Fibroblast of upper back skin (primary cell): ENCODE measurements at regions not wholly inside any gene's neighbourhood (a gene's known extent, or its start where the extent isn't known, plus 50 kb on each side); places are given as distances from the start of the nearest gene placed in this dataset.
A peak's percentile ranks its signal among the peaks of the same experiment; 100 is the strongest.

Experiments
- DNase-seq: peaks from one replicate; pipeline ENCODE4 v3.0.0-alpha.2; 2013

- peak; percentile 67 for DNase-seq
Measured at GRCh38 chr18:67282796-67283195, 233.7 kb downstream of the DSEL start.

- no peak for DNase-seq
Measured at GRCh38 chr18:67281746-67282145, 234.8 kb downstream of the DSEL start.

- no peak for DNase-seq
Measured at GRCh38 chr18:67280486-67281242, 235.9 kb downstream of the DSEL start.

GRCh38 chr18:67279988-67280387 is 236.5 kb downstream of the DSEL start:
- no peak for DNase-seq

GRCh38 chr18:67278984-67279383 is 237.5 kb downstream of the DSEL start:
- DNase-seq = no peak

- peak; percentile 9 for DNase-seq
Measured at GRCh38 chr18:67276638-67277037, 239.9 kb downstream of the DSEL start.

GRCh38 chr18:67273288-67273687 is 243.2 kb downstream of the DSEL start:
- DNase-seq = no peak

- DNase-seq = no peak
Measured at GRCh38 chr18:67269206-67269605, 247.3 kb downstream of the DSEL start.

GRCh38 chr18:67268530-67268929 is 248.0 kb downstream of the DSEL start:
- DNase-seq = no peak

GRCh38 chr18:67266246-67267237 is 250.0 kb downstream of the DSEL start:
- peak; percentile 37 for DNase-seq

GRCh38 chr18:67265464-67266245 is 250.9 kb downstream of the DSEL start:
- peak; percentile 79 for DNase-seq

GRCh38 chr18:67261931-67262552 is 254.5 kb downstream of the DSEL start:
- DNase-seq = no peak

GRCh38 chr18:67260841-67261240 is 255.7 kb downstream of the DSEL start:
- peak; percentile 10 for DNase-seq

- DNase-seq = no peak
Measured at GRCh38 chr18:67250776-67251424, 265.6 kb downstream of the DSEL start.

- DNase-seq = no peak
Measured at GRCh38 chr18:67243799-67244587, 272.5 kb downstream of the DSEL start.

- DNase-seq = no peak
Measured at GRCh38 chr18:67242001-67242400, 274.5 kb downstream of the DSEL start.

GRCh38 chr18:67241299-67241698 is 275.2 kb downstream of the DSEL start:
- DNase-seq = no peak

- no peak for DNase-seq
Measured at GRCh38 chr18:67239826-67240225, 276.7 kb downstream of the DSEL start.

GRCh38 chr18:67232991-67233390 is 283.5 kb downstream of the DSEL start:
- no peak for DNase-seq

- DNase-seq = peak; percentile 65
Measured at GRCh38 chr18:67232406-67232805, 284.1 kb downstream of the DSEL start.

- no peak for DNase-seq
Measured at GRCh38 chr18:67222887-67223286, 293.6 kb downstream of the DSEL start.
